ENCODE measurements at regions not wholly inside any gene's neighbourhood (a gene's known extent, or its start where the extent isn't known, plus 50 kb on each side); places are given as distances from the start of the nearest gene placed in this dataset.

DNA sequence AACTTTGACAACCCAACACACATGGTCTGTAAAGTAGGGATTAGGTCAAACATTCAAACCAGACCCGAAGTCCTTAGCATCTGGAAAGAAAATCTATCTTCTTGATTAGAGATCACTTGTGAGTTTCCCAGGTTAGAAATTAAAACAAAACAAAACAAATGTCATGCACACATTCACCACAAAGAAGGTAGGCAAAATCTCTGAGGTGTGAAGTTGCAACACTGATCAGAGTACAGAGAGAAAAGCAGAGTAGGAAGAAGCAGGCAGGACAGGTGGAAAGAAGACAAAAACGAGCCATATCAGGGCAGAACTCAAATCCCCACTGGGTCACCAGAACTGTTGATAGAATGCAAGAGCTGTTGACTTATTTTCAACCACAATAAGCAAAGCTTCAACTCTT is 102.8 kb upstream of the THSD7A start:
- no peaks in the 10 kb centered on the region for H3K27me3 ChIP-seq
- WGBS (ENCODE audit: low lambda C conversion rate, missing lambda C conversion rate) = 61% methylated on average over 2 of the region's 2 CpGs
- H4K20me1 ChIP-seq (ENCODE audit: insufficient read depth, poor library complexity, severe bottlenecking) = no peaks in the 10 kb centered on the region
- H3K4me3 ChIP-seq = no peak overlapping the region
- no peaks in the 10 kb centered on the region for H3K4me1 ChIP-seq (ENCODE audit: insufficient read depth)
- no peak overlapping the region for H2AFZ ChIP-seq
- H3K27ac ChIP-seq = no peak overlapping the region
- no peak overlapping the region for H3K4me2 ChIP-seq
- no peak for DNase-seq (ENCODE audit: low spot score)
- no peaks in the 10 kb centered on the region for H3K36me3 ChIP-seq (replicated peaks; ENCODE audit: insufficient read depth, low read depth)
- no peaks in the 10 kb centered on the region for H3K9me3 ChIP-seq (ENCODE audit: low read depth)
- no peaks in the 10 kb centered on the region for H3K9me2 ChIP-seq (replicated peaks; ENCODE audit: insufficient read depth)
- TF ChIP-seq, protein P1, sequence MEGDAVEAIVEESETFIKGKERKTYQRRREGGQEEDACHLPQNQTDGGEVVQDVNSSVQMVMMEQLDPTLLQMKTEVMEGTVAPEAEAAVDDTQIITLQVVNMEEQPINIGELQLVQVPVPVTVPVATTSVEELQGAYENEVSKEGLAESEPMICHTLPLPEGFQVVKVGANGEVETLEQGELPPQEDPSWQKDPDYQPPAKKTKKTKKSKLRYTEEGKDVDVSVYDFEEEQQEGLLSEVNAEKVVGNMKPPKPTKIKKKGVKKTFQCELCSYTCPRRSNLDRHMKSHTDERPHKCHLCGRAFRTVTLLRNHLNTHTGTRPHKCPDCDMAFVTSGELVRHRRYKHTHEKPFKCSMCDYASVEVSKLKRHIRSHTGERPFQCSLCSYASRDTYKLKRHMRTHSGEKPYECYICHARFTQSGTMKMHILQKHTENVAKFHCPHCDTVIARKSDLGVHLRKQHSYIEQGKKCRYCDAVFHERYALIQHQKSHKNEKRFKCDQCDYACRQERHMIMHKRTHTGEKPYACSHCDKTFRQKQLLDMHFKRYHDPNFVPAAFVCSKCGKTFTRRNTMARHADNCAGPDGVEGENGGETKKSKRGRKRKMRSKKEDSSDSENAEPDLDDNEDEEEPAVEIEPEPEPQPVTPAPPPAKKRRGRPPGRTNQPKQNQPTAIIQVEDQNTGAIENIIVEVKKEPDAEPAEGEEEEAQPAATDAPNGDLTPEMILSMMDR (IDR thresholded peaks at IDR 0.05; ENCODE audit: poor library complexity) = no peak
- TF ChIP-seq EZH2 (IDR thresholded peaks at IDR 0.05; ENCODE audit: borderline replicate concordance) = no peak
- TF ChIP-seq EZH2phosphoT487 (IDR thresholded peaks at IDR 0.05; ENCODE audit: low read depth, severe bottlenecking, unreplicated experiment) = no peak
- no peaks in the 10 kb centered on the region for H3K79me2 ChIP-seq

DNA sequence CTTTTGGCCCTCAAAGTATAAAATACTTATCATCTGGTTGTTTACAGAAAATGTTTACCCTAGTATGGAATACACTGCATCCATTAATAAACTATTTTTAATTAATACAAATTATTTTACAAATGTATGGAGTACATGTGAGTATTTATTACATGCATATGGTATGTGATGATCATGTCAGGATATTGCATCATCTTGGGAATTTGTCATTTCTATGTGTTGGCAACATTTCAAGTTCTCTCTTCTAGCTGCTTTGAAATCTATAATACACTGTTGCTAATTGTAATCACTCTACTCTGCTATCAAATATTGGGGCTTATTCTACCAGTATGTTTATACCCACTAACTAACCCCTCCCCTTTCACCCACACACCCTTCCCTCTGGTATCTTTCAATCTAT is 103.9 kb upstream of the THSD7A start:
- Histone ChIP-seq H3K9me3 (ENCODE audit: low read depth) (no peaks in the 10 kb centered on the region), H3K4me2 (no peak overlapping the region), H3K4me1 (ENCODE audit: insufficient read depth) (no peaks in the 10 kb centered on the region), H3K27ac (no peak overlapping the region), H3K36me3 (replicated peaks; ENCODE audit: insufficient read depth, low read depth) (no peaks in the 10 kb centered on the region), H2AFZ (no peak overlapping the region), H3K9me2 (replicated peaks; ENCODE audit: insufficient read depth) (no peaks in the 10 kb centered on the region), H3K79me2 (no peaks in the 10 kb centered on the region), H3K4me3 (no peak overlapping the region), H3K27me3 (no peaks in the 10 kb centered on the region), H4K20me1 (ENCODE audit: insufficient read depth, poor library complexity, severe bottlenecking) (no peaks in the 10 kb centered on the region)
- TF ChIP-seq EZH2 (IDR thresholded peaks at IDR 0.05; ENCODE audit: borderline replicate concordance) = no peak
- TF ChIP-seq, protein P1 (IDR thresholded peaks at IDR 0.05; ENCODE audit: poor library complexity) = no peak
- TF ChIP-seq EZH2phosphoT487 (IDR thresholded peaks at IDR 0.05; ENCODE audit: low read depth, severe bottlenecking, unreplicated experiment) = no peak
- no peak for DNase-seq (ENCODE audit: low spot score)

DNA sequence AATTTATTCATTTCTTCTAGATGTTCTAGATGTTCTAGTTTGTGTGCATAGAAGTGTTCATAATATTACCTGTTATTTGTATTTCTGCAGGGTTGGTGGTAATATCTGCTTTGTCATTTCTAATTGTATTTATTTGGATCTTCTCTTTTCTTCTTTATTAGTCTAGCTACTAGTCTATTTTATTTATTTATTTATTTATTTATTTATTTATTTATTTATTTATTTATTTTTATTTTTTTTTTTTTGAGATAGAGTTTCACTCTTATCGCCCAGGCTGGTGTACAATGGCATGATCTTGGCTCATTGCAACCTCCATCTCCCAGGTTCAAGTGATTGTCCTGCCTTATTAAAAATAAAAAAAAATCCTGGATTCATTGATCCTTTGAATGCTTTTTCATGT is 114.8 kb upstream of the THSD7A start:
- Histone ChIP-seq H3K36me3 (replicated peaks; ENCODE audit: insufficient read depth, low read depth) (no peaks in the 10 kb centered on the region), H3K79me2 (no peaks in the 10 kb centered on the region), H3K4me1 (ENCODE audit: insufficient read depth) (no peaks in the 10 kb centered on the region), H4K20me1 (ENCODE audit: insufficient read depth, poor library complexity, severe bottlenecking) (no peaks in the 10 kb centered on the region), H3K9me2 (replicated peaks; ENCODE audit: insufficient read depth) (no peaks in the 10 kb centered on the region), H3K27me3 (no peaks in the 10 kb centered on the region), H3K4me3 (no peak overlapping the region), H3K9me3 (ENCODE audit: low read depth) (no peaks in the 10 kb centered on the region), H3K4me2 (no peak overlapping the region), H3K27ac (no peak overlapping the region), H2AFZ (no peak overlapping the region)
- TF ChIP-seq, protein P1 (IDR thresholded peaks at IDR 0.05; ENCODE audit: poor library complexity) = no peak
- TF ChIP-seq EZH2 (IDR thresholded peaks at IDR 0.05; ENCODE audit: borderline replicate concordance) = no peak
- no peak for TF ChIP-seq EZH2phosphoT487 (IDR thresholded peaks at IDR 0.05; ENCODE audit: low read depth, severe bottlenecking, unreplicated experiment)
- no peak for DNase-seq (ENCODE audit: low spot score)
- 96% methylated on average over 1 of the region's 1 CpG for WGBS (ENCODE audit: low lambda C conversion rate, missing lambda C conversion rate)

DNA sequence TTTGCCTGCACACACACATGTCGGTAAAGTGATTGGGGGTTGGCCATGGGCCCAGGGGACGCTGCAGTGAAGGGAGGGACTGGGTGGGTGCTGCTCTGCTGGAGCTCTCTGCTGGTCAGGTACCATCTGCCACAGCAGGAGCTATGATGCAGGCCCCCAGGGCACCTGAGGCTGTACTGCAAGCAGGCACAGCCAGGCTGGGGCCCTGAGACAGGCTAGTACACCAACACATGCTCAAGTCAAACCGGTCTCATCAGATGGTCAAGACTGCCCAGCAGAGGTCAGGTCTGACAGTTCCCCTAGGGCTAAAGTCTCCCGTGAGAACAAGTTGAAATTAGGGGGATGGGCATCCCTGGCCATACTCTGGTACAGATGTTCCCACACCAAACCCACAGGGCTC is 118.3 kb upstream of the THSD7A start:
- H3K27me3 ChIP-seq = no peaks in the 10 kb centered on the region
- no peak overlapping the region for H3K4me3 ChIP-seq
- no peaks in the 10 kb centered on the region for H3K9me2 ChIP-seq (replicated peaks; ENCODE audit: insufficient read depth)
- H4K20me1 ChIP-seq (ENCODE audit: insufficient read depth, poor library complexity, severe bottlenecking) = no peaks in the 10 kb centered on the region
- no peaks in the 10 kb centered on the region for H3K4me1 ChIP-seq (ENCODE audit: insufficient read depth)
- H3K36me3 ChIP-seq (replicated peaks; ENCODE audit: insufficient read depth, low read depth) = no peaks in the 10 kb centered on the region
- no peak overlapping the region for H3K27ac ChIP-seq
- no peaks in the 10 kb centered on the region for H3K79me2 ChIP-seq
- TF ChIP-seq, protein P1 (IDR thresholded peaks at IDR 0.05; ENCODE audit: poor library complexity) = no peak
- no peak for TF ChIP-seq EZH2phosphoT487 (IDR thresholded peaks at IDR 0.05; ENCODE audit: low read depth, severe bottlenecking, unreplicated experiment)
- no peak for TF ChIP-seq EZH2 (IDR thresholded peaks at IDR 0.05; ENCODE audit: borderline replicate concordance)
- DNase-seq (ENCODE audit: low spot score) = no peak
- no peak overlapping the region for H3K4me2 ChIP-seq
- H3K9me3 ChIP-seq (ENCODE audit: low read depth) = no peaks in the 10 kb centered on the region
- WGBS (ENCODE audit: low lambda C conversion rate, missing lambda C conversion rate) = 81% methylated on average over 3 of the region's 4 CpGs
- H2AFZ ChIP-seq = no peak overlapping the region

Measured in hepatocyte (in vitro differentiated cells).